HL-60 (cell line): ENCODE measurements at regions not wholly inside any gene's neighbourhood (a gene's known extent, or its start where the extent isn't known, plus 50 kb on each side); places are given as distances from the start of the nearest gene placed in this dataset.

Experiments
- CTCF ChIP-seq: IDR thresholded peaks from one replicate; pipeline ENCODE4 v1.5.1; 2011; ENCODE audit warnings: low read length, control low read depth, inconsistent platforms; ENCODE audit not compliant: insufficient read depth
- POLR2AphosphoS5 ChIP-seq: IDR thresholded peaks from 2 replicates; pipeline ENCODE4 v1.6.1; 2012; ENCODE audit warnings: low read depth
- SPI1 ChIP-seq: IDR thresholded peaks from 2 replicates; pipeline ENCODE4 v1.6.1; 2012; ENCODE audit warnings: low read depth, mild to moderate bottlenecking, borderline replicate concordance
- TF ChIP-seq, protein P1 (sequence below): IDR thresholded peaks from 2 replicates; pipeline ENCODE4 v1.6.1; 2012; ENCODE audit warnings: low read depth; ENCODE audit not compliant: insufficient replicate concordance

DNA sequence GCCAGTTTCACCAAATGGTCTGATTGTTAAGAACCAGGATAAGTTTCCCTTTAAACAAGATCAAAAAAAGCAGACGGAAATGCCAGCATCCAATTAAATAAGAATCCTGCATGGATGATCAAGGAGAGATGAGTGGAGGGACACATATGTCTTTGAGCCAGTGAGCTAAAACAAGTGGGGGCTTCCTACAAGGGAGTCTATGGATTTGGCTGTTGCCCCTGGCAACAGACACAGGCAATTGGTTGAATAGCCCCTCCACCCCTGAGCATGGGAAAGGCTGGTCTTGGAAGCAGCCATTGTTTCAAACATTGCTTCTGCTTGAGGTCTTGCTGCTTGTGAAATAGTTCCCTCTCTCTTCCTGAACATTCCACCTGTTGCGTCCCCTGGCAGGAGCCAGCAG lies 374.7 kb upstream of the ERCC4 start:
- TF ChIP-seq CTCF: no peak
- TF ChIP-seq SPI1: no peak
- TF ChIP-seq, protein P1, sequence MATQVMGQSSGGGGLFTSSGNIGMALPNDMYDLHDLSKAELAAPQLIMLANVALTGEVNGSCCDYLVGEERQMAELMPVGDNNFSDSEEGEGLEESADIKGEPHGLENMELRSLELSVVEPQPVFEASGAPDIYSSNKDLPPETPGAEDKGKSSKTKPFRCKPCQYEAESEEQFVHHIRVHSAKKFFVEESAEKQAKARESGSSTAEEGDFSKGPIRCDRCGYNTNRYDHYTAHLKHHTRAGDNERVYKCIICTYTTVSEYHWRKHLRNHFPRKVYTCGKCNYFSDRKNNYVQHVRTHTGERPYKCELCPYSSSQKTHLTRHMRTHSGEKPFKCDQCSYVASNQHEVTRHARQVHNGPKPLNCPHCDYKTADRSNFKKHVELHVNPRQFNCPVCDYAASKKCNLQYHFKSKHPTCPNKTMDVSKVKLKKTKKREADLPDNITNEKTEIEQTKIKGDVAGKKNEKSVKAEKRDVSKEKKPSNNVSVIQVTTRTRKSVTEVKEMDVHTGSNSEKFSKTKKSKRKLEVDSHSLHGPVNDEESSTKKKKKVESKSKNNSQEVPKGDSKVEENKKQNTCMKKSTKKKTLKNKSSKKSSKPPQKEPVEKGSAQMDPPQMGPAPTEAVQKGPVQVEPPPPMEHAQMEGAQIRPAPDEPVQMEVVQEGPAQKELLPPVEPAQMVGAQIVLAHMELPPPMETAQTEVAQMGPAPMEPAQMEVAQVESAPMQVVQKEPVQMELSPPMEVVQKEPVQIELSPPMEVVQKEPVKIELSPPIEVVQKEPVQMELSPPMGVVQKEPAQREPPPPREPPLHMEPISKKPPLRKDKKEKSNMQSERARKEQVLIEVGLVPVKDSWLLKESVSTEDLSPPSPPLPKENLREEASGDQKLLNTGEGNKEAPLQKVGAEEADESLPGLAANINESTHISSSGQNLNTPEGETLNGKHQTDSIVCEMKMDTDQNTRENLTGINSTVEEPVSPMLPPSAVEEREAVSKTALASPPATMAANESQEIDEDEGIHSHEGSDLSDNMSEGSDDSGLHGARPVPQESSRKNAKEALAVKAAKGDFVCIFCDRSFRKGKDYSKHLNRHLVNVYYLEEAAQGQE: no peak
- no peak for TF ChIP-seq POLR2AphosphoS5
